H1 (cell line): ENCODE measurements at regions not wholly inside any gene's neighbourhood (a gene's known extent, or its start where the extent isn't known, plus 50 kb on each side); places are given as distances from the start of the nearest gene placed in this dataset.

Experiments used
- CTCF ChIA-PET: fragments of 300-600 bp; sonication (Branson Sonifier 250); formaldehyde crosslinking; loops from one replicate; lab custom pipeline; 2021; ENCODE audit not compliant: partially characterized antibody; lab: Charles Lee
- POLR2A ChIA-PET: fragments of 300-600 bp; sonication (Branson Sonifier 250); formaldehyde crosslinking; loops from one replicate; lab custom pipeline; 2021; ENCODE audit warnings: inconsistent platforms; ENCODE audit not compliant: partially characterized antibody; lab: Charles Lee
- DNase-seq, 2 experiments: peaks; one replicate each; pipeline versions ENCODE4 v3.0.0 to v3.0.0-alpha.2; 2010 to 2022; ENCODE audit warnings: low spot score in 2 of 2, low read depth in 1 of 2, mixed read lengths in 1 of 2
- FAIRE-seq: peaks from 2 replicates; lab custom pipeline; 2011; peaks lifted over from hg19 to GRCh38; lab: Jason Lieb, UNC
- H2AFZ ChIP-seq: 2 replicates; pipeline ENCODE4 v1.8.1; 2012; ENCODE audit warnings: low read length, inconsistent platforms
- H2AK5ac ChIP-seq: 2 replicates; pipeline ENCODE4 v1.6.1; 2013; ENCODE audit warnings: low read depth, low read length
- H2BK120ac ChIP-seq: replicated peaks from 2 replicates; pipeline ENCODE3; 2013; ENCODE audit warnings: low read depth, low read length, inconsistent platforms
- H2BK12ac ChIP-seq: 2 replicates; pipeline ENCODE4 v1.6.1; 2013; ENCODE audit warnings: low read depth, low read length
- H2BK15ac ChIP-seq: 2 replicates; pipeline ENCODE4 v1.6.1; 2013; ENCODE audit warnings: low read length
- H2BK20ac ChIP-seq: 2 replicates; pipeline ENCODE4 v1.6.1; 2013; ENCODE audit warnings: low read length
- H2BK5ac ChIP-seq: 2 replicates; pipeline ENCODE4 v1.6.1; 2013; ENCODE audit warnings: low read depth, low read length
- H3K14ac ChIP-seq: 2 replicates; pipeline ENCODE4 v1.6.1; 2013; ENCODE audit warnings: inconsistent platforms; ENCODE audit not compliant: insufficient read length
- H3K18ac ChIP-seq: 2 replicates; pipeline ENCODE4 v1.6.1; 2013; ENCODE audit warnings: low read length; ENCODE audit errors: extremely low read depth
- H3K23ac ChIP-seq: 2 replicates; pipeline ENCODE4 v1.6.1; 2013; ENCODE audit warnings: inconsistent platforms; ENCODE audit not compliant: insufficient read length
- H3K23me2 ChIP-seq: 2 replicates; pipeline ENCODE4 v1.6.1; 2013; ENCODE audit warnings: low read depth, low read length
- H3K27ac ChIP-seq: 2 replicates; pipeline ENCODE4 v1.6.1; 2011; ENCODE audit warnings: low read depth, low read length, inconsistent platforms
- H3K27me3 ChIP-seq, 4 experiments: replicated peaks in 1 of 4; 1 replicate in 1 of 4; 2 replicates in 3 of 4; pipeline versions ENCODE4 v1.6.1 to v1.8.1; 2011 to 2013; ENCODE audit warnings: low read length in 3 of 4, mild to moderate bottlenecking in 3 of 4, inconsistent platforms in 2 of 4, mixed read lengths in 2 of 4, moderate library complexity in 1 of 4; ENCODE audit not compliant: control insufficient read depth in 3 of 4, insufficient read depth in 3 of 4; ENCODE audit errors: extremely low read depth in 1 of 4
- H3K36me3 ChIP-seq, 4 experiments: 2 replicates each; pipeline versions ENCODE4 v1.6.1 to v1.8.1; 2011 to 2013; ENCODE audit warnings: mild to moderate bottlenecking in 4 of 4, low read length in 3 of 4, moderate library complexity in 2 of 4, control low read depth in 1 of 4, inconsistent platforms in 1 of 4; ENCODE audit not compliant: insufficient read depth in 4 of 4, control insufficient read depth in 2 of 4
- H3K4ac ChIP-seq: replicated peaks from 2 replicates; pipeline ENCODE3; 2013; ENCODE audit warnings: low read length, low read depth, mixed read lengths, inconsistent platforms; ENCODE audit not compliant: insufficient read length
- H3K4me1 ChIP-seq, 4 experiments: replicated peaks in 1 of 4; 1 replicate in 1 of 4; 2 replicates in 3 of 4; pipeline versions ENCODE4 v1.6.1 to v1.8.1; 2011 to 2013; ENCODE audit warnings: low read length in 3 of 4, inconsistent platforms in 2 of 4, mixed read lengths in 1 of 4; ENCODE audit not compliant: insufficient read depth in 4 of 4, control insufficient read depth in 3 of 4
- H3K4me2 ChIP-seq, 2 experiments: 2 replicates each; pipeline versions ENCODE4 v1.6.1 to v1.8.1; 2011 to 2013; ENCODE audit warnings: low read depth in 2 of 2, low read length in 2 of 2, control low read depth in 1 of 2, inconsistent platforms in 1 of 2, mild to moderate bottlenecking in 1 of 2; ENCODE audit not compliant: insufficient read depth in 1 of 2
- H3K4me3 ChIP-seq, 4 experiments: fragments of 200-600, 300-600 bp in 1 of 4; sonication (generic), shearing (Covaris generic), sonication (Bioruptor Twin) in 1 of 4; 2 replicates each; pipeline versions ENCODE4 v1.5.1 to v1.8.1; 2011 to 2016; ENCODE audit warnings: low read length in 4 of 4, low read depth in 3 of 4, control low read depth in 2 of 4, inconsistent platforms in 2 of 4, mild to moderate bottlenecking in 2 of 4, mixed read lengths in 1 of 4, moderate library complexity in 1 of 4; ENCODE audit not compliant: insufficient read depth in 2 of 4; ENCODE audit errors: extremely low read depth in 1 of 4
- H3K56ac ChIP-seq: replicated peaks from 2 replicates; pipeline ENCODE3; 2013; ENCODE audit warnings: low read depth, mild to moderate bottlenecking, mixed read lengths, low read length, inconsistent platforms; ENCODE audit not compliant: insufficient read length
- H3K79me1 ChIP-seq: 2 replicates; pipeline ENCODE4 v1.6.1; 2013; ENCODE audit warnings: low read depth, low read length, control low read depth
- H3K79me2 ChIP-seq, 2 experiments: 2 replicates each; pipeline versions ENCODE4 v1.6.1 to v1.8.1; 2012 to 2013; ENCODE audit warnings: low read length in 2 of 2, mild to moderate bottlenecking in 2 of 2, inconsistent platforms in 1 of 2; ENCODE audit not compliant: insufficient read depth in 2 of 2, control insufficient read depth in 1 of 2
- H3K9ac ChIP-seq, 4 experiments: replicated peaks in 1 of 4; 1 replicate in 1 of 4; 2 replicates in 3 of 4; pipeline versions ENCODE4 v1.6.1 to v1.8.1; 2011 to 2013; ENCODE audit warnings: low read depth in 3 of 4, low read length in 3 of 4, control low read depth in 2 of 4, mild to moderate bottlenecking in 2 of 4, moderate library complexity in 2 of 4, inconsistent platforms in 1 of 4; ENCODE audit errors: extremely low read depth in 1 of 4
- H3K9me3 ChIP-seq, 2 experiments: 2 replicates each; pipeline versions ENCODE4 v1.6.1 to v1.8.1; 2012 to 2013; ENCODE audit warnings: mild to moderate bottlenecking in 2 of 2, moderate library complexity in 2 of 2, control low read depth in 1 of 2, inconsistent platforms in 1 of 2, low read depth in 1 of 2, low read length in 1 of 2, mixed read lengths in 1 of 2; ENCODE audit not compliant: insufficient read depth in 2 of 2
- H4K20me1 ChIP-seq, 2 experiments: replicated peaks in 1 of 2; 2 replicates each; pipeline versions ENCODE3 to v1.8.1; 2011 to 2013; ENCODE audit warnings: inconsistent platforms in 2 of 2, low read length in 2 of 2, mild to moderate bottlenecking in 1 of 2; ENCODE audit not compliant: insufficient read depth in 2 of 2, control insufficient read depth in 1 of 2
- H4K5ac ChIP-seq: 2 replicates; pipeline ENCODE4 v1.6.1; 2013; ENCODE audit warnings: low read length, low read depth, mixed read lengths, inconsistent platforms; ENCODE audit not compliant: insufficient read length
- H4K8ac ChIP-seq: 2 replicates; pipeline ENCODE4 v1.8.0; 2013; ENCODE audit warnings: mild to moderate bottlenecking, moderate library complexity, low read length, inconsistent platforms; ENCODE audit not compliant: insufficient read depth; ENCODE audit errors: extremely low read depth
- H4K91ac ChIP-seq: replicated peaks from 2 replicates; pipeline ENCODE3; 2013; ENCODE audit warnings: low read length, mixed read lengths, inconsistent platforms; ENCODE audit not compliant: insufficient read length
- ATF2 ChIP-seq: IDR thresholded peaks from 2 replicates; pipeline ENCODE4 v1.6.1; 2012; ENCODE audit warnings: low read length, inconsistent platforms
- CBX8 ChIP-seq: fragments of 300-800, 300-1000 bp; sonication (generic); IDR thresholded peaks from 2 replicates; pipeline ENCODE4 v1.7.1; 2016; ENCODE audit warnings: low read depth, low read length, borderline replicate concordance
- GTF2F1 ChIP-seq: IDR thresholded peaks from 2 replicates; pipeline ENCODE4 v1.6.1; 2012; ENCODE audit warnings: low read depth, low read length, improper control_type of control experiment, borderline replicate concordance
- KDM4A ChIP-seq: IDR thresholded peaks from one replicate; pipeline ENCODE4 v1.7.1; 2012; ENCODE audit warnings: low read depth, mild to moderate bottlenecking, moderate library complexity, low read length, inconsistent platforms; ENCODE audit not compliant: severe bottlenecking
- MAFK ChIP-seq: IDR thresholded peaks from 2 replicates; pipeline ENCODE4 v1.6.1; 2012; ENCODE audit warnings: low read depth, mild to moderate bottlenecking, improper control_type of control experiment, low read length
- NANOG ChIP-seq: IDR thresholded peaks from 2 replicates; pipeline ENCODE4 v1.6.1; 2011; ENCODE audit warnings: low read length, low read depth, mild to moderate bottlenecking, inconsistent platforms; ENCODE audit not compliant: insufficient read depth, poor library complexity, severe bottlenecking
- POLR2A ChIP-seq, 2 experiments: IDR thresholded peaks; 1 replicate in 1 of 2; 2 replicates in 1 of 2; pipeline ENCODE4 v1.6.1; 2011; ENCODE audit warnings: low read depth in 2 of 2, low read length in 2 of 2, mild to moderate bottlenecking in 2 of 2; ENCODE audit errors: control extremely low read depth in 1 of 2
- RNF2 ChIP-seq: fragments of 200-900, 300-1000 bp; sonication (generic); IDR thresholded peaks from 2 replicates; pipeline ENCODE4 v1.7.1; 2016; ENCODE audit warnings: borderline replicate concordance, low read depth, mild to moderate bottlenecking, antibody characterized with exemption, low read length; ENCODE audit not compliant: poor library complexity, severe bottlenecking; ENCODE audit errors: missing control alignments
- WGBS, 2 experiments: shearing (Covaris generic) in 1 of 2; methylation state at CpG; one replicate each; pipeline versions ENCODE4 v1.1.6 to v1.1.7; 2013 to 2015; ENCODE audit warnings: low lambda C conversion rate in 2 of 2, mixed read lengths in 2 of 2, inconsistent platforms in 1 of 2, low coverage in 1 of 2, missing lambda C conversion rate in 1 of 2; ENCODE audit not compliant: insufficient replicate concordance in 2 of 2, insufficient coverage in 1 of 2, insufficient read length in 1 of 2; ENCODE audit errors: extremely low coverage in 1 of 2, missing lambda C conversion rate in 1 of 2; 5-methylcytosine and 5-hydroxymethylcytosine counted together

DNA sequence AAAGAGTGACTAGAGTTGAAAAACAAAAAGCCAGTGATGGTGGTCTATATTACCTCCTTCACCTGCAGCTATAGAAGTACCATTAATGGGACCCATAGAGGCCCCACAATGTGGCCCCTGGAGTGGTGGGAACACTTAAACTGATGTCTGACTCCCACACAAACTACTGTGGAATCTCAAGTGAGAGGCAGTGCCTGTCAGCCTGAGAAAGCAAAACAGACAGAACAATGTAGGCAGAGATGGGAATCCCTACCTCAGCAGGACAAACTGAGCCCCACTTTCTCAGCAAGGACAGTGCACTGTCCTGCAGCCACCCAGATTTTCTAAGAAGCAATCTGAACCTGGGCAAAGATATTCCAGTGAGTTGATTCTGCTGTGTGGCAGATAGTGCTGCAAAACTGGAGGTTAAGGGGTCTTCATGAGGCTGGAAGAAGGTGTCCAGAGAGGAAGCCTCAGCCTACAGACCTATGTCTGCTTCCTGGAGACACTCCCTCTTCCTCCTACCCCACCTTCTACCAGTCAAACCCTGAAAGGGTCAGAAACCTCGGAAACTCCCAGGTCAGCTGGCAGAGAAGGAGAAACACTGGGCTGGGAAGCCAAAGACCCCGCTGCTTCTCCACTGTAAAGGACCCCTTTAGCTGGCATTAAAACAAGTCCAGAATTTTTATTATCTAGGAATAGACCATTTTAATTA is 228.7 kb downstream of the C1orf94 start:
- Histone ChIP-seq H3K36me3 (no peaks in the 10 kb centered on the region), H4K5ac (no peak overlapping the region), H3K14ac (no peak overlapping the region), H3K23me2 (no peaks in the 10 kb centered on the region), H2AK5ac (no peak overlapping the region), H3K4me3 (no peak overlapping the region), H3K27me3 (no peaks in the 10 kb centered on the region), H3K18ac (no peak overlapping the region), H2BK15ac (no peak overlapping the region), H3K9ac (no peak overlapping the region), H3K4me2 (no peak overlapping the region), H3K4me1 (peaks cover 0 to 3% (median 0%) of the 10 kb centered on the region in 4 experiments; a peak in 2 of 7 replicates), H3K56ac (no peak overlapping the region), H2AFZ (no peak overlapping the region), H2BK5ac (no peak overlapping the region), H3K9me3 (no peaks in the 10 kb centered on the region), H2BK12ac (no peak overlapping the region), H3K23ac (no peak overlapping the region), H3K79me2 (no peaks in the 10 kb centered on the region), H3K79me1 (no peaks in the 10 kb centered on the region), H4K8ac (no peak overlapping the region), H3K4ac (no peak overlapping the region), H4K91ac (no peak overlapping the region), H4K20me1 (no peaks in the 10 kb centered on the region), H2BK120ac (no peak overlapping the region), H2BK20ac (no peak overlapping the region), H3K27ac (no peak overlapping the region)
- ChIA-PET CTCF (no interaction called here), POLR2A (interaction anchor here (0.8 kb wide), 1 partner anchor 530 kb away, joined by 3 read pairs; no protein-coding TSS in a partner anchor)
- DNase-seq, result peak in 1 of 2 experiments; percentile 14
- WGBS, 2 experiments, result 83% methylated on average over 2 of the region's 2 CpGs; no CpG with 5 or more reads in 1 of the 2 experiments
- no peak for FAIRE-seq
- no peak for TF ChIP-seq POLR2A (IDR thresholded peaks at IDR 0.05; ENCODE audit: control extremely low read depth in 1 of 2, low read depth in 2 of 2, low read length in 2 of 2)
- TF ChIP-seq GTF2F1, result no peak
- no peak for TF ChIP-seq ATF2
- TF ChIP-seq NANOG, result no peak
- TF ChIP-seq MAFK, result no peak
- no peak for TF ChIP-seq CBX8
- no peak for TF ChIP-seq RNF2
- no peak for TF ChIP-seq KDM4A
